HCT116 (cell line): ENCODE measurements at regions not wholly inside any gene's neighbourhood (a gene's known extent, or its start where the extent isn't known, plus 50 kb on each side); places are given as distances from the start of the nearest gene placed in this dataset.

Source experiments
- POLR2A ChIP-seq: IDR thresholded peaks from 2 replicates; pipeline ENCODE4 v1.7.0; 2011; ENCODE audit warnings: borderline replicate concordance; ENCODE audit not compliant: insufficient read depth, insufficient read length; ENCODE audit errors: extremely low read depth
- RAD21 ChIP-seq: IDR thresholded peaks from 2 replicates; pipeline ENCODE4 v1.6.1; 2012; ENCODE audit warnings: low read depth, mild to moderate bottlenecking
- TCF7L2 ChIP-seq: IDR thresholded peaks from 2 replicates; pipeline ENCODE4 v1.7.0; 2011; ENCODE audit warnings: borderline replicate concordance, inconsistent platforms; ENCODE audit not compliant: insufficient read depth, insufficient read length; ENCODE audit errors: extremely low read depth
- ZFX ChIP-seq: fragments of 450-650 bp; IDR thresholded peaks from 2 replicates; pipeline ENCODE4 v1.6.1; 2017
- TF ChIP-seq, protein P1 (sequence below), 3 experiments: fragments of 200-600 bp in 1 of 3; sonication (generic) in 1 of 3; IDR thresholded peaks in 2 of 3; conservative IDR thresholded peaks in 1 of 3; 2 replicates each; pipeline ENCODE4 v1.5.1; 2012 to 2017; ENCODE audit warnings: low read depth in 2 of 3, low read length in 2 of 3, antibody characterized with exemption in 1 of 3, borderline replicate concordance in 1 of 3, control low read depth in 1 of 3, mild to moderate bottlenecking in 1 of 3, mixed read lengths in 1 of 3, mixed run types in 1 of 3, moderate library complexity in 1 of 3; ENCODE audit not compliant: insufficient read depth in 1 of 3
- TF ChIP-seq, protein P2 (sequence below): IDR thresholded peaks from 2 replicates; pipeline ENCODE4 v1.6.1; 2012

- TF ChIP-seq, protein P1, sequence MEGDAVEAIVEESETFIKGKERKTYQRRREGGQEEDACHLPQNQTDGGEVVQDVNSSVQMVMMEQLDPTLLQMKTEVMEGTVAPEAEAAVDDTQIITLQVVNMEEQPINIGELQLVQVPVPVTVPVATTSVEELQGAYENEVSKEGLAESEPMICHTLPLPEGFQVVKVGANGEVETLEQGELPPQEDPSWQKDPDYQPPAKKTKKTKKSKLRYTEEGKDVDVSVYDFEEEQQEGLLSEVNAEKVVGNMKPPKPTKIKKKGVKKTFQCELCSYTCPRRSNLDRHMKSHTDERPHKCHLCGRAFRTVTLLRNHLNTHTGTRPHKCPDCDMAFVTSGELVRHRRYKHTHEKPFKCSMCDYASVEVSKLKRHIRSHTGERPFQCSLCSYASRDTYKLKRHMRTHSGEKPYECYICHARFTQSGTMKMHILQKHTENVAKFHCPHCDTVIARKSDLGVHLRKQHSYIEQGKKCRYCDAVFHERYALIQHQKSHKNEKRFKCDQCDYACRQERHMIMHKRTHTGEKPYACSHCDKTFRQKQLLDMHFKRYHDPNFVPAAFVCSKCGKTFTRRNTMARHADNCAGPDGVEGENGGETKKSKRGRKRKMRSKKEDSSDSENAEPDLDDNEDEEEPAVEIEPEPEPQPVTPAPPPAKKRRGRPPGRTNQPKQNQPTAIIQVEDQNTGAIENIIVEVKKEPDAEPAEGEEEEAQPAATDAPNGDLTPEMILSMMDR (IDR thresholded peaks at IDR 0.05 in 2 of 3, conservative IDR thresholded peaks at IDR 0.05 in 1 of 3; ENCODE audit: borderline replicate concordance in 1 of 3, insufficient read depth in 1 of 3, low read depth in 2 of 3, low read length in 2 of 3): no peak
- TF ChIP-seq POLR2A (no peak), ZFX (no peak), TCF7L2 (no peak), RAD21 (no peak)
- TF ChIP-seq, protein P2, sequence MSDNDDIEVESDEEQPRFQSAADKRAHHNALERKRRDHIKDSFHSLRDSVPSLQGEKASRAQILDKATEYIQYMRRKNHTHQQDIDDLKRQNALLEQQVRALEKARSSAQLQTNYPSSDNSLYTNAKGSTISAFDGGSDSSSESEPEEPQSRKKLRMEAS: no peak
Observed at GRCh38 chr4:138879757-138880156, 135.8 kb upstream of the NOCT start.
